ENCODE measurements at regions not wholly inside any gene's neighbourhood (a gene's known extent, or its start where the extent isn't known, plus 50 kb on each side); places are given as distances from the start of the nearest gene placed in this dataset.

DNA sequence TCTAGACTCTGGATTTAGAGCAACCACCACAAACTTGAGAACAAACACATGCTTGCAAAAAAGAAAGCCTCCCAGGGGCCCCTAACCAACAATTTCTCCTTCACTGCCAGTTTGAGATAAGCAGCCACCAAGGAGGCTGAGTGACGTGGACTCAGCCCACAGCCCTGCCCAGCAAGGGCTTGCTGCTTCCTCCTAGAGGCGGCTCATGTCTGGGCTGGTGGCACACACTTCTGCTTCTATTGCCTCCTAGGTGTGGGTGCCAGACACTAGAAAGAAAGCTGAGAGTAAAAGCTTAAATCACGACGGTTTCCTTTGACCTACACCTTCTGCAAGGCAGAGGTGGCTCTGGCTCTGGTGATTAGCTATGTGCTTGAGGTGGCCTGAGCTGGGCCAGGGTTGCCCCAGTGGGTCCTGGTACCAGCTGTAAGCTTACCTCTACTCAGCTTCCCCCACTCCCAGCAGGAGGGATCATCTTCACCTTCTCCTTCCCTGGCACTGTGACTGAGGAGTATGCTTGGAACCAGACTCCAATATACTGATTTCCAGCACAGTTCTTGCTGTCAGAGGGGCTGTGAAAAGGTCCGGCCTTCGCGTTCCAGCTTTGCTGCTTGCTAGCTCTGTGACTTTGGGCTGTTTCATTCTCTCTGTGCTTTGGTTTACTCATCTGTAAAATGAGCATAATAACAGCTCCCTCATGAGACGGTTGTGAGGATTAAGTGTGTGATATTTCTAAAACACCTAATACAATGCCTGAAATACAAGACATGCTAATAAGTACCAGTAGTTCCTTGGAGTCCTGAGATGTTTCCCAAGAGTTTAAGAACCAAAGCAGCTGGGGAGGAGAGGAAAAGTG is 89.7 kb upstream of the PARP11 start:
- Histone ChIP-seq H3K27ac (ENCODE audit: low read length) (no peak overlapping the region), H3K36me3 (ENCODE audit: control insufficient read depth, insufficient read depth, low read length) (no peaks in the 10 kb centered on the region), H3K4me3 (ENCODE audit: low read length) (no peak overlapping the region), H3K4me1 (ENCODE audit: control insufficient read depth, insufficient read depth, low read length) (peaks cover 18% of the 10 kb centered on the region), H3K27me3 (ENCODE audit: control insufficient read depth, insufficient read depth, low read length) (no peaks in the 10 kb centered on the region), H3K9me3 (ENCODE audit: control insufficient read depth, low read depth, low read length) (no peaks in the 10 kb centered on the region)
- no CpG with 5 or more reads among the region's 8 CpGs for WGBS (ENCODE audit: insufficient coverage, low lambda C conversion rate)
- peak; percentile 50 to 68 for DNase-seq

DNA sequence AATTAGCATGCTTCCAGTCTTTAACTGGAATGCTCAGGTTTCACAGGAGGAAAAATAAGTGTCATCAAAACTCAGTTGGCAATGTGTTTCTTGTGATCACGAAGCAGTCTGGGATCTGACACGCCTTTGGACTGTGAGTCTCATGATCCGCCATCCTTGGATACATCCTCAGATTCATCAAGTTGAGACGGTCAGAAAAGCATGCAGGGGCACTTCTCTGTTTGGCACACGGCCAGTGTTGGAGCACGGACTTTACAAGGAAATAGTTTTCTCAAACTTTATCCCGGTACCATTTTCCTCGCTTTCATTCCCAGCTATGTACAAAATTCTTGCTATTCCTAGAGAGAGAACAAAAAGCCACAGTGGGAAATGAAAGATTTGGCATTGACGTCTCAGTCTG is 88.4 kb upstream of the PARP11 start:
- Histone ChIP-seq H3K27me3 (ENCODE audit: control insufficient read depth, insufficient read depth, low read length) (no peaks in the 10 kb centered on the region), H3K4me1 (ENCODE audit: control insufficient read depth, insufficient read depth, low read length) (peaks cover 12% of the 10 kb centered on the region), H3K27ac (ENCODE audit: low read length) (no peak overlapping the region), H3K4me3 (ENCODE audit: low read length) (no peak overlapping the region), H3K9me3 (ENCODE audit: control insufficient read depth, low read depth, low read length) (no peaks in the 10 kb centered on the region), H3K36me3 (ENCODE audit: control insufficient read depth, insufficient read depth, low read length) (no peaks in the 10 kb centered on the region)
- peak in 1 of 2 donors; percentile 45 for DNase-seq
- 79% methylated on average over 2 of the region's 9 CpGs for WGBS (ENCODE audit: insufficient coverage, low lambda C conversion rate)

GRCh38 chr12:3959799-3960560 is 86.8 kb upstream of the PARP11 start:
- Histone ChIP-seq H3K4me3 (ENCODE audit: low read length) (no peak overlapping the region), H3K9me3 (ENCODE audit: control insufficient read depth, low read depth, low read length) (no peaks in the 10 kb centered on the region), H3K4me1 (ENCODE audit: control insufficient read depth, insufficient read depth, low read length) (peaks cover 12% of the 10 kb centered on the region), H3K27me3 (ENCODE audit: control insufficient read depth, insufficient read depth, low read length) (no peaks in the 10 kb centered on the region), H3K27ac (ENCODE audit: low read length) (no peak overlapping the region), H3K36me3 (ENCODE audit: control insufficient read depth, insufficient read depth, low read length) (no peaks in the 10 kb centered on the region)
- DNase-seq, result peak in 1 of 2 donors; percentile 56
- no CpG with 5 or more reads among the region's 10 CpGs for WGBS (ENCODE audit: insufficient coverage, low lambda C conversion rate)

DNA sequence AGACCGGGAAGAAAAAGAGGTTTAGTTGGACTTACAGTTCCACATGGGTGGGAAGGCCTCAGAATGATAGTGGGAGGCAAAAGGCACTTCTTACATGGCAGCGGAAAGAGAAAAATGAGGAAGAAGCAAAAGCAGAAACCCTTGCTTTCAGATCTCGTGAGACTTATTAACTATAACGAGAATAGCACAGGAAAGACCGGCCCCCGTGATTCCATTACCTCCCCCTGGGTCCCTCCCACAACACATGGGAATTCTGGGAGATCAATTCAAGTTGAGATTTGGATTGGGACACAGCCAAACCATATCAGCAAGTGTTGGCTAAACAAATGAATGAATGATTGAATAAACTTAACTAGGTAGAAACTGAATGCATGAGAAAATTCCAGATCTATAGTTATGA is 85.3 kb upstream of the PARP11 start:
- no peak for DNase-seq

DNA sequence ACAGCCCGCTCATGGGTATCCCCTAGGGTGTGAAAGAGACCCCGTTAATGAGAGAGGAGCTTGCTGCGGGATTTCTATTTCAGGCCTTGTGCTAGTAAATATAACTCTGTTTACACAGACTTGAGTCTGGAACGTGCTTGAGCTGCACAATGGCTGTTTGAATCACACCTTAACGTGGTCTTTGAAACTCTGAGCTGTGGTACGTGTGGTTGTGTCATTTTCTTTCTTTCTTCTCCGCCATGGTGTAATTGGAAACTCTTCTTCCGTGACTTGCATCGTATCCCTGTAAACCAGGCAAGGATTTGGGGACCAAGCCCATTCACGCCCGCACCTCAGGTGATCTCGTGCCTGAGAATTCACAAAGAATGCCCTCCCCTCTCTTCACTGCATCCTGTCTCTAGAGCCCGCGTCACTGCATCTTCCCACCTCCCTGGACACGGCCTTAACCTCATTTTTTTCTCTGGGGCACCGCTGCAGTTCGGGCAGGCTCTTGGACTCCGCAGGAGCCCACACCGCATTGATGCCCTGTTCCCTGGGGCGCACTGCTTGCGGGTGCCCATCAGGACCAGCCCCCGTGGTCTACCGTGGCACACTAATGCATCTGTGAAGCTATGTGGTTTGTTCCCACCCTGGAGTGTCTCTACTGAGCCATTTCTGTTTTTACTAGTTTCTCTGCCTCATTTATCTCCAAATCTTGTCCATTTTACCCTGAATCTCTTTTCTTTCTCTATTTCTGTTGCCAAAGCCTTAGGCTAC is 78.4 kb upstream of the PARP11 start:
- no peak overlapping the region for H3K4me3 ChIP-seq (ENCODE audit: low read length)
- H3K9me3 ChIP-seq (ENCODE audit: control insufficient read depth, low read depth, low read length), result no peaks in the 10 kb centered on the region
- no CpG with 5 or more reads among the region's 23 CpGs for WGBS (ENCODE audit: insufficient coverage, low lambda C conversion rate)
- no peaks in the 10 kb centered on the region for H3K27me3 ChIP-seq (ENCODE audit: control insufficient read depth, insufficient read depth, low read length)
- H3K36me3 ChIP-seq (ENCODE audit: control insufficient read depth, insufficient read depth, low read length), result no peaks in the 10 kb centered on the region
- H3K27ac ChIP-seq (ENCODE audit: low read length), result no peak overlapping the region
- no peaks in the 10 kb centered on the region for H3K4me1 ChIP-seq (ENCODE audit: control insufficient read depth, insufficient read depth, low read length)
- DNase-seq, result no peak

More for the DNA sequence above, 85.3 kb upstream of the PARP11 start:
- Histone ChIP-seq H3K27ac (ENCODE audit: low read length) (no peak overlapping the region), H3K36me3 (ENCODE audit: control insufficient read depth, insufficient read depth, low read length) (no peaks in the 10 kb centered on the region), H3K4me3 (ENCODE audit: low read length) (no peak overlapping the region), H3K4me1 (ENCODE audit: control insufficient read depth, insufficient read depth, low read length) (peaks cover 12% of the 10 kb centered on the region), H3K27me3 (ENCODE audit: control insufficient read depth, insufficient read depth, low read length) (no peaks in the 10 kb centered on the region), H3K9me3 (ENCODE audit: control insufficient read depth, low read depth, low read length) (no peaks in the 10 kb centered on the region)
- WGBS (ENCODE audit: insufficient coverage, low lambda C conversion rate), result 100% methylated on average over 2 of the region's 6 CpGs

DNA sequence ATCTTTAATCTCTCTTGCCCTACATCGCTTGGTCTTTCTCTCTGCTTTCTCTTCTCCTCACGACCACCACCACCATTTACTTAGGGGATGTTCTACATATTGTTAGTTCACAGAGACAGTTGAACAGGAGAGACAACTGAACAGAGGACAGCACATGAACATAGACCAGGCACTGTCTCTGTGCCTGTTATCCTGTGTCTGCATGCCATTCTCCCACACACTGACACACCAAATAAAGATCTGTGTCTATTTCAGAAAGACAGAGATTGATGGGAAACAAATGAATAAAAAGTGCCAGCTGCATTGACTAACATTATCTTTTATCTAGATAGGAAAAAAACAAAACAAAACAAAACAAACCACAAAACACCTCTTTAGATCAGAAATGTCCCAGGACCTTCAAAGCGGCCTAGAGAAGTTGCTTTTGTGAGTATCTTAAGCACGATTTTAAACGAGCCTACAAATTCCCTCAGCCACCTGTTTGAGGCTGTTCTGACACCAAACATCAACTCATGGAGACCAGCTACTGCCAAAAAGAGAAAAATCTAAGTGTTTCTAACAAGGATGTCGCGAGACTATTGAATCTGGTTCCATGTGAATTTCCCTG is 77.6 kb upstream of the PARP11 start:
- Histone ChIP-seq H3K27me3 (ENCODE audit: control insufficient read depth, insufficient read depth, low read length) (no peaks in the 10 kb centered on the region), H3K36me3 (ENCODE audit: control insufficient read depth, insufficient read depth, low read length) (no peaks in the 10 kb centered on the region), H3K27ac (ENCODE audit: low read length) (no peak overlapping the region), H3K4me1 (ENCODE audit: control insufficient read depth, insufficient read depth, low read length) (no peaks in the 10 kb centered on the region), H3K4me3 (ENCODE audit: low read length) (no peak overlapping the region), H3K9me3 (ENCODE audit: control insufficient read depth, low read depth, low read length) (no peaks in the 10 kb centered on the region)
- no peak for DNase-seq
- WGBS (ENCODE audit: insufficient coverage, low lambda C conversion rate), result 83% methylated on average over 1 of the region's 7 CpGs

GRCh38 chr12:3947781-3948180 is 74.6 kb upstream of the PARP11 start:
- no peak for DNase-seq
- no peaks in the 10 kb centered on the region for H3K4me1 ChIP-seq (ENCODE audit: control insufficient read depth, insufficient read depth, low read length)
- H3K27me3 ChIP-seq (ENCODE audit: control insufficient read depth, insufficient read depth, low read length), result peaks cover 2% of the 10 kb centered on the region
- no peaks in the 10 kb centered on the region for H3K9me3 ChIP-seq (ENCODE audit: control insufficient read depth, low read depth, low read length)
- H3K36me3 ChIP-seq (ENCODE audit: control insufficient read depth, insufficient read depth, low read length), result no peaks in the 10 kb centered on the region
- WGBS (ENCODE audit: insufficient coverage, low lambda C conversion rate), result 84% methylated on average over 5 of the region's 5 CpGs
- no peak overlapping the region for H3K4me3 ChIP-seq (ENCODE audit: low read length)
- H3K27ac ChIP-seq (ENCODE audit: low read length), result no peak overlapping the region

DNA sequence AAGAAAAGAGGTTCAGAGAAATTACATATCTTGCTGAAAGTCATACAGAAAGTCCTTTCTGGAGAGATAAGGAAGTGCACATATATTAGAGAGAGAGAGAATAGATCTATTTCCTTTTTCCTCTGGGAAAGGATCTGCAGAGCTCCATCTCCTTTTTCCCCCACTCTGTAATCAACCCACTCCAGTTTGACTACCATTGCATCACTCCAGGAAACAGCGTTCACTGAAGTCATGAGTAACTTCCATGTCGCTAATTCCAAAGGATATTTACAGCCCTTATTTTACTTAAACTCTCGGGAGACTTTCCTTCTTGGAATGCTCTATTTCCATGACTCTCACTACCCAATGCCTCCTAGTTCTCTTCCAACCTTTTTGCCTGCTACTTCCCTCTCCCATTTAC is 72.5 kb upstream of the PARP11 start:
- no peaks in the 10 kb centered on the region for H3K9me3 ChIP-seq (ENCODE audit: control insufficient read depth, low read depth, low read length)
- DNase-seq, result no peak
- H3K4me1 ChIP-seq (ENCODE audit: control insufficient read depth, insufficient read depth, low read length), result no peaks in the 10 kb centered on the region
- WGBS (ENCODE audit: insufficient coverage, low lambda C conversion rate), result 60% methylated on average over 2 of the region's 3 CpGs
- no peaks in the 10 kb centered on the region for H3K36me3 ChIP-seq (ENCODE audit: control insufficient read depth, insufficient read depth, low read length)
- H3K27ac ChIP-seq (ENCODE audit: low read length), result no peak overlapping the region
- H3K27me3 ChIP-seq (ENCODE audit: control insufficient read depth, insufficient read depth, low read length), result peaks cover 2% of the 10 kb centered on the region
- H3K4me3 ChIP-seq (ENCODE audit: low read length), result no peak overlapping the region

DNA sequence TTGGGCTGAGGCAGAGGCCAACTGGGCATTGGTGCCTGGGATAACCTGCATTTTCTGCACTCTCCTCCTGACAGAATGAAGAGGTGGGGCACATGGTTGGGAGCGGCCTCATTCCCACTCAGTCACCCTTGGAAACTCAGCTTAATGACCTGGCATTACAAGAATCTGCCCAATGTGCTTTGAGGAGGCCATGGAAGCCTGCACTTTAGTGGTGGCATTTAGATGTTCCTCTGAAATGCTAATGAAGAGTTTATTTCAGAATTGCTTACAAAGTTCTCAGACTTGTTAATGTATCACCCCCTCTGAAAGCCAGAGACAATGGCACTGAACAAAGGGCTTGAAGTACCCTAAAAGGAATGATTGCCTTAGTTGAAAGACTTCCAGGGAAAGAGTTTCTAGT is 71.4 kb upstream of the PARP11 start:
- DNase-seq, result no peak
- H3K36me3 ChIP-seq (ENCODE audit: control insufficient read depth, insufficient read depth, low read length), result no peaks in the 10 kb centered on the region
- no peak overlapping the region for H3K27ac ChIP-seq (ENCODE audit: low read length)
- no peaks in the 10 kb centered on the region for H3K9me3 ChIP-seq (ENCODE audit: control insufficient read depth, low read depth, low read length)
- no peak overlapping the region for H3K4me3 ChIP-seq (ENCODE audit: low read length)
- WGBS (ENCODE audit: insufficient coverage, low lambda C conversion rate), result no CpG with 5 or more reads among the region's 1 CpG
- peaks cover 2% of the 10 kb centered on the region for H3K27me3 ChIP-seq (ENCODE audit: control insufficient read depth, insufficient read depth, low read length)
- no peaks in the 10 kb centered on the region for H3K4me1 ChIP-seq (ENCODE audit: control insufficient read depth, insufficient read depth, low read length)

- Histone ChIP-seq H3K4me3 (ENCODE audit: low read length) (no peak overlapping the region), H3K27me3 (ENCODE audit: control insufficient read depth, insufficient read depth, low read length) (no peaks in the 10 kb centered on the region), H3K27ac (ENCODE audit: low read length) (no peak overlapping the region), H3K9me3 (ENCODE audit: control insufficient read depth, low read depth, low read length) (no peaks in the 10 kb centered on the region), H3K4me1 (ENCODE audit: control insufficient read depth, insufficient read depth, low read length) (no peaks in the 10 kb centered on the region), H3K36me3 (ENCODE audit: control insufficient read depth, insufficient read depth, low read length) (no peaks in the 10 kb centered on the region)
- no CpG with 5 or more reads among the region's 3 CpGs for WGBS (ENCODE audit: insufficient coverage, low lambda C conversion rate)
- DNase-seq, result peak in 1 of 2 donors; percentile 56
These were observed 64.9 kb upstream of the PARP11 start for GRCh38 chr12:3938042-3938544.
